Adrenal gland (tissue), 9 donors: ENCODE measurements at regions not wholly inside any gene's neighbourhood (a gene's known extent, or its start where the extent isn't known, plus 50 kb on each side); places are given as distances from the start of the nearest gene placed in this dataset.

Experiments used
- DNase-seq, 7 donors: peaks; one replicate each; pipeline ENCODE4 v3.0.0-alpha.2; 2019 to 2020
- H3K27ac ChIP-seq, 5 donors: fragments of 200-600 bp; sonication (generic) in 4 of 5; 1 replicate in 3 of 5; 2 replicates in 2 of 5; pipeline versions ENCODE4 v1.5.1 to v1.8.0; 2016 to 2020; ENCODE audit warnings: mild to moderate bottlenecking in 1 of 5
- H3K27me3 ChIP-seq: fragments of 200-600 bp; 2 replicates; pipeline ENCODE4 v1.8.0; 2021
- H3K36me3 ChIP-seq, 2 donors: fragments of 200-600 bp; replicated peaks in 1 of 2; 1 replicate in 1 of 2; 2 replicates in 1 of 2; pipeline versions ENCODE4 v1.5.1 to v1.8.0; 2018 to 2022
- H3K4me1 ChIP-seq, 2 donors: fragments of 200-600 bp; replicated peaks in 1 of 2; 1 replicate in 1 of 2; 2 replicates in 1 of 2; pipeline versions ENCODE4 v1.5.1 to v1.8.0; 2018 to 2021
- H3K4me3 ChIP-seq, 4 donors: fragments of 200-600 bp; sonication (generic) in 3 of 4; one replicate each; pipeline ENCODE4 v1.5.1; 2016 to 2018
- H3K9me3 ChIP-seq, 3 donors: fragments of 200-600 bp; sonication (generic) in 1 of 3; replicated peaks in 1 of 3; 1 replicate in 2 of 3; 2 replicates in 1 of 3; pipeline versions ENCODE4 v1.5.1 to v1.8.0; 2016 to 2021
- CTCF ChIP-seq, 6 experiments: fragments of 450-650 bp in 4 of 6; fragments of 200-600 bp in 2 of 6; sonication (generic) in 1 of 6; IDR thresholded peaks; 1 replicate in 5 of 6; 2 replicates in 1 of 6; pipeline versions ENCODE4 v1.5.1 to v1.8.0; 2016 to 2021; ENCODE audit warnings: antibody characterized with exemption in 6 of 6, mild to moderate bottlenecking in 2 of 6, moderate library complexity in 1 of 6
- POLR2A ChIP-seq, 2 donors: fragments of 450-650 bp; IDR thresholded peaks; one replicate each; pipeline ENCODE4 v1.6.1; 2017; ENCODE audit warnings: antibody characterized with exemption in 2 of 2, mild to moderate bottlenecking in 2 of 2, moderate library complexity in 1 of 2
- WGBS, 4 donors: extraction: QIAGEN DNeasy Blood & Tissue Kit in 2 of 4; methylation state at CpG; one replicate each; pipeline versions ENCODE4 v1.1.5 to v1.1.7; 2013 to 2017; 5-methylcytosine and 5-hydroxymethylcytosine counted together
- intact Hi-C, 2 donors: fragments of 100-400 bp; cut with DNase I; formaldehyde crosslinking; loops; one replicate each; pipeline versions ENCODE4 v1.14.1 to v1.15.0; 2022 to 2023
- donor health status: healthy with polysubstance abuse.
- donor health status: Bipolar disorder and iron deficiency.
- donor health status: DM: yes; HTN: yes; CAD: no.
- donor health status: DM: no; HTN: no; CAD: no.
- donor health status: DM: no; HTN: no; CAD: no.

GRCh38 chr1:87515781-87516180 lies 187.1 kb downstream of the LMO4 start:
- H3K4me1 ChIP-seq = no peaks in the 10 kb centered on the region
- intact Hi-C loops = no loop called here
- no peaks in the 10 kb centered on the region for H3K27me3 ChIP-seq
- H3K27ac ChIP-seq = no peak overlapping the region
- DNase-seq = no peak
- H3K9me3 ChIP-seq = no peaks in the 10 kb centered on the region
- TF ChIP-seq POLR2A (IDR thresholded peaks at IDR 0.05) (no peak), CTCF (IDR thresholded peaks at IDR 0.05) (no peak)
- WGBS, 4 donors = 84 to 100% (median 89%) methylated on average over 1 of the region's 1 CpG
- H3K4me3 ChIP-seq = no peak overlapping the region
- H3K36me3 ChIP-seq = no peaks in the 10 kb centered on the region

- WGBS, 4 donors = 73 to 89% (median 76%) methylated on average over 2 of the region's 2 CpGs
- Histone ChIP-seq H3K4me1 (no peaks in the 10 kb centered on the region), H3K4me3 (no peak overlapping the region), H3K27ac (no peak overlapping the region), H3K36me3 (no peaks in the 10 kb centered on the region), H3K27me3 (no peaks in the 10 kb centered on the region), H3K9me3 (no peaks in the 10 kb centered on the region)
- no peak for DNase-seq
- intact Hi-C loops = no loop called here
- TF ChIP-seq POLR2A (IDR thresholded peaks at IDR 0.05) = no peak
- TF ChIP-seq CTCF (IDR thresholded peaks at IDR 0.05) = no peak
Measured at GRCh38 chr1:87518794-87519193, 190.1 kb downstream of the LMO4 start.

GRCh38 chr1:87521452-87521851 lies 192.8 kb downstream of the LMO4 start:
- TF ChIP-seq CTCF (IDR thresholded peaks at IDR 0.05) (no peak), POLR2A (IDR thresholded peaks at IDR 0.05) (no peak)
- WGBS, 4 donors = 80 to 91% (median 87%) methylated on average over 2 of the region's 2 CpGs
- H3K4me3 ChIP-seq = no peak overlapping the region
- intact Hi-C loops = no loop called here
- no peaks in the 10 kb centered on the region for H3K9me3 ChIP-seq
- H3K4me1 ChIP-seq = no peaks in the 10 kb centered on the region
- no peak for DNase-seq
- H3K36me3 ChIP-seq = no peaks in the 10 kb centered on the region
- H3K27ac ChIP-seq = no peak overlapping the region
- no peaks in the 10 kb centered on the region for H3K27me3 ChIP-seq

- no peak for DNase-seq
- TF ChIP-seq POLR2A (IDR thresholded peaks at IDR 0.05) (no peak), CTCF (IDR thresholded peaks at IDR 0.05) (no peak)
- Histone ChIP-seq H3K36me3 (no peaks in the 10 kb centered on the region), H3K27ac (no peak overlapping the region), H3K4me1 (no peaks in the 10 kb centered on the region), H3K27me3 (no peaks in the 10 kb centered on the region), H3K9me3 (no peaks in the 10 kb centered on the region), H3K4me3 (no peak overlapping the region)
- WGBS, 4 donors = 72 to 79% (median 76%) methylated on average over 3 of the region's 3 CpGs
- intact Hi-C loops = no loop called here
Measured at GRCh38 chr1:87523466-87523865, 194.8 kb downstream of the LMO4 start.
